PFSK-1 (cell line): ENCODE measurements at regions not wholly inside any gene's neighbourhood (a gene's known extent, or its start where the extent isn't known, plus 50 kb on each side); places are given as distances from the start of the nearest gene placed in this dataset.

Source experiments
- FOXP2 ChIP-seq: optimal IDR thresholded peaks from 2 replicates; pipeline ENCODE3; 2011; ENCODE audit warnings: borderline replicate concordance, control low read depth, inconsistent platforms; ENCODE audit not compliant: insufficient read depth; ENCODE audit errors: extremely low read length, extremely low read depth
- POLR2AphosphoS5 ChIP-seq: IDR thresholded peaks from 2 replicates; pipeline ENCODE4 v1.6.1; 2012; ENCODE audit warnings: low read depth, mild to moderate bottlenecking, control low read depth, low read length, moderate library complexity
- REST ChIP-seq, 2 experiments: IDR thresholded peaks; 2 replicates each; pipeline versions ENCODE4 v1.6.1 to v1.8.0; 2011 to 2012; ENCODE audit warnings: low read depth in 2 of 2, low read length in 2 of 2, control low read depth in 1 of 2, inconsistent platforms in 1 of 2, mild to moderate bottlenecking in 1 of 2, moderate library complexity in 1 of 2; ENCODE audit not compliant: insufficient read depth in 1 of 2
- SIN3A ChIP-seq: IDR thresholded peaks from 2 replicates; pipeline ENCODE4 v1.6.1; 2012; ENCODE audit warnings: mild to moderate bottlenecking, low read length, moderate library complexity, borderline replicate concordance; ENCODE audit not compliant: insufficient read depth
- TAF1 ChIP-seq: IDR thresholded peaks from 2 replicates; pipeline ENCODE4 v1.6.1; 2012; ENCODE audit warnings: low read length, control low read depth, borderline replicate concordance; ENCODE audit not compliant: insufficient read depth

- TF ChIP-seq SIN3A = no peak
- no peak for TF ChIP-seq FOXP2
- TF ChIP-seq REST (IDR thresholded peaks at IDR 0.05; ENCODE audit: insufficient read depth in 1 of 2, low read depth in 2 of 2, low read length in 2 of 2) = no peak
- no peak for TF ChIP-seq POLR2AphosphoS5
- no peak for TF ChIP-seq TAF1
Observed at GRCh38 chr21:25179116-25179515, 428.2 kb downstream of the MRPL39 start.

GRCh38 chr21:25176637-25177412 lies 430.5 kb downstream of the MRPL39 start:
- TF ChIP-seq TAF1 (no peak), POLR2AphosphoS5 (no peak), FOXP2 (no peak), SIN3A (no peak), REST (IDR thresholded peaks at IDR 0.05; ENCODE audit: insufficient read depth in 1 of 2, low read depth in 2 of 2, low read length in 2 of 2) (no peak)

- TF ChIP-seq TAF1 (no peak), REST (IDR thresholded peaks at IDR 0.05; ENCODE audit: insufficient read depth in 1 of 2, low read depth in 2 of 2, low read length in 2 of 2) (no peak), FOXP2 (no peak), POLR2AphosphoS5 (no peak), SIN3A (no peak)
Observed at GRCh38 chr21:25175938-25176337, 431.3 kb downstream of the MRPL39 start.

- TF ChIP-seq FOXP2 (no peak), TAF1 (no peak), POLR2AphosphoS5 (no peak)
Observed at GRCh38 chr21:25171438-25171837, 435.8 kb downstream of the MRPL39 start.

- no peak for TF ChIP-seq REST (IDR thresholded peaks at IDR 0.05; ENCODE audit: insufficient read depth in 1 of 2, low read depth in 2 of 2, low read length in 2 of 2)
- no peak for TF ChIP-seq POLR2AphosphoS5
- no peak for TF ChIP-seq FOXP2
- no peak for TF ChIP-seq TAF1
- no peak for TF ChIP-seq SIN3A
Observed at GRCh38 chr21:25170681-25171080, 436.6 kb downstream of the MRPL39 start.
